AG04450 (cell line): ENCODE measurements at regions not wholly inside any gene's neighbourhood (a gene's known extent, or its start where the extent isn't known, plus 50 kb on each side); places are given as distances from the start of the nearest gene placed in this dataset.
A peak's percentile ranks its signal among the peaks of the same experiment; 100 is the strongest.

Source experiments
- CTCF ChIA-PET: fragments of 300-600, 350-600 bp; formaldehyde crosslinking; extraction: SDS; loops from one replicate; lab custom pipeline; 2022; ENCODE audit warnings: antibody characterized with exemption, inconsistent platforms; lab: Charles Lee
- POLR2A ChIA-PET: fragments of 350-600 bp; formaldehyde crosslinking; extraction: SDS; loops from one replicate; lab custom pipeline; 2021; ENCODE audit warnings: antibody characterized with exemption, inconsistent platforms; lab: Yijun Ruan, JAX
- DNase-seq: peaks from one replicate; pipeline ENCODE4 v3.0.0-alpha.2; 2011; ENCODE audit warnings: low read depth, low spot score
- H3K27ac ChIP-seq: one replicate; pipeline ENCODE4 v1.5.1; 2012; ENCODE audit warnings: low read depth, low read length, control low read depth
- H3K27me3 ChIP-seq: one replicate; pipeline ENCODE4 v1.6.0; 2012; ENCODE audit warnings: low read length; ENCODE audit not compliant: control insufficient read depth, insufficient read depth
- H3K4me3 ChIP-seq: 2 replicates; pipeline ENCODE4 v1.5.1; 2011; ENCODE audit warnings: mild to moderate bottlenecking, low read depth, low read length, control low read depth
- H3K9me3 ChIP-seq: 2 replicates; pipeline ENCODE4 v1.5.1; 2012; ENCODE audit warnings: low read length; ENCODE audit not compliant: control insufficient read depth, insufficient read depth
- TF ChIP-seq, protein P1 (sequence below): IDR thresholded peaks from 2 replicates; pipeline ENCODE4 v1.5.1; 2011; ENCODE audit warnings: low read depth, low read length, control low read depth, inconsistent platforms

DNA sequence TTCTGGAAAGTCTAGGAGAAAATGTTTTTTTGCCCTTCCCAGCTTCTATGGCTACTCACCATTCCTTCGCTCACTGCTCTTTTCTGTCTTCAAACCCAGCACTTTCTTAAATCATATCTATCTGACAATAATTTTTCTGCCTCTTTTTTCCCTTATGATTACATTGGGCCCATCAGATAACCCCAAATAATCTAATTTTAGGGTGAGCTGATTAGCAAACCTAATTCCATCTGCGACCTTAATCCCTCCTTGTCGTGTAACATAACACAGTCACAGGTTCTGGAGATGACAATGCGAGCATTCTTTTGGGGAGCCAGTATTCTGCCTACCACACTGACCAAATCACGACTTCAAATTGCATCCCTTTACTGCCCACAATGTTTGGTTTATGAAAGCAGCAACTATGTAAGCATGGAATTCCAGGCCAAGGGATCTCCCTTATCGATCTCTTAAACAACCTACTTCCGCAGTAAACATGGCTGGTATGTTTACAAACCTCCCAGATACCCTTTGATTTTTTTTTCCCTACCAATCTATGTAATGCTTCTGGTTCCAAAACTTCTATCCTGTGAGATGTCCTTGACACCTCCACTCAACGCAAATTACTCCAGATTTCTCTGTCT is 2122.2 kb downstream of the MAT2B start:
- H3K4me3 ChIP-seq = no peak overlapping the region
- no peak overlapping the region for H3K27ac ChIP-seq
- H3K27me3 ChIP-seq = no peaks in the 10 kb centered on the region
- POLR2A ChIA-PET = no interaction called here
- CTCF ChIA-PET = interaction anchor here (2.8 to 3.5 kb wide), 2 partner anchors 9 to 11 kb away, joined by 23 to 49 read pairs; no protein-coding TSS in a partner anchor
- TF ChIP-seq, protein P1, sequence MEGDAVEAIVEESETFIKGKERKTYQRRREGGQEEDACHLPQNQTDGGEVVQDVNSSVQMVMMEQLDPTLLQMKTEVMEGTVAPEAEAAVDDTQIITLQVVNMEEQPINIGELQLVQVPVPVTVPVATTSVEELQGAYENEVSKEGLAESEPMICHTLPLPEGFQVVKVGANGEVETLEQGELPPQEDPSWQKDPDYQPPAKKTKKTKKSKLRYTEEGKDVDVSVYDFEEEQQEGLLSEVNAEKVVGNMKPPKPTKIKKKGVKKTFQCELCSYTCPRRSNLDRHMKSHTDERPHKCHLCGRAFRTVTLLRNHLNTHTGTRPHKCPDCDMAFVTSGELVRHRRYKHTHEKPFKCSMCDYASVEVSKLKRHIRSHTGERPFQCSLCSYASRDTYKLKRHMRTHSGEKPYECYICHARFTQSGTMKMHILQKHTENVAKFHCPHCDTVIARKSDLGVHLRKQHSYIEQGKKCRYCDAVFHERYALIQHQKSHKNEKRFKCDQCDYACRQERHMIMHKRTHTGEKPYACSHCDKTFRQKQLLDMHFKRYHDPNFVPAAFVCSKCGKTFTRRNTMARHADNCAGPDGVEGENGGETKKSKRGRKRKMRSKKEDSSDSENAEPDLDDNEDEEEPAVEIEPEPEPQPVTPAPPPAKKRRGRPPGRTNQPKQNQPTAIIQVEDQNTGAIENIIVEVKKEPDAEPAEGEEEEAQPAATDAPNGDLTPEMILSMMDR = no peak
- DNase-seq = no peak
- no peaks in the 10 kb centered on the region for H3K9me3 ChIP-seq

DNA sequence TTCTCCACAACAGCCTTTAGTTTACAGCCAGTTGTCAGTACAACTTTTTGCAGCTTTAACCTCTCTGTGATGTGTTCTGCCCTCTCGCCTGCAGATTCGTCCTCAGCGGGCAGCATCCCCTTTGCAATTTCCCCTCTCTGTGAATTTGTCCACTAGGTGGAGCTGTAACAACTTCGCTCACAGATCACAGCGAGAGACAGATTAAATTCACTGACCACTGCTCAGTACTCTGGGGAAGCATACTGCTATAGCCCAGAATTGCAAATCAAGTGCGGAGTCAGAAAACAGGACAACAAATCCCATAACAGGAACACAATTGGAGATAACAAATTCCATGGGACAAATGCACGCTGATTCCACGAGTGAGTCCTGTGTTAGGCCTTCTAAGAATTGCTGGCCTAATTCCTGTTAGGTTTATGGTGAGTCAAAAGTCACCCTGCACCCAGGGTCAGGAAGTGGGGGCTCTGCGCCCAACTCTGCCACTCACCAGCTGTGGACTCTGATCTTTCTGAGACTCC is 2124.9 kb downstream of the MAT2B start:
- Histone ChIP-seq H3K27me3 (no peaks in the 10 kb centered on the region), H3K27ac (no peak overlapping the region), H3K9me3 (no peaks in the 10 kb centered on the region), H3K4me3 (no peak overlapping the region)
- TF ChIP-seq, protein P1 = peak; percentile 87
- CTCF ChIA-PET = interaction anchor here (0.6 to 3.5 kb wide), 51 partner anchors 8 to 1936 kb away, joined by 3 to 49 read pairs (median 4); no protein-coding TSS in a partner anchor
- POLR2A ChIA-PET = no interaction called here
- peak; percentile 43 for DNase-seq

DNA sequence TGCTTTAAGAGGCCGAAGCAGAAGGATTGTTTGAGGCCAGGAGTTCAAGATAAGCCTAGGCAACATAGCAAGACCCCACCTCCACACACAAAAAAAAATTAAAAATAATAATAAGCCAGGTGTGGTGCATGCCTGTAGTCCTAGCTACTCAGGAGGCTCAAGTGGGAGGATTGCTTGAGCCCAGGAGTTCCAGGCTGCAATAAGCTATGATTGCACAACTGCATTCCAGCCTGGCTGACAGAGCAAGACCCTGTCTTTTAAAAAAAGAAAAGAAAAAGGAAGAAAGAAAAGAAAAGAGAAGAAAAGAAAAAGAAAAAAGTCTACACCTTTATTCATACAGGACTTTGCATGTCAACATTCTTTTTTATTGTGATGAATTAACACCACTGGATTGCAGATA is 2125.8 kb downstream of the MAT2B start:
- Histone ChIP-seq H3K27me3 (no peaks in the 10 kb centered on the region), H3K27ac (no peak overlapping the region), H3K4me3 (no peak overlapping the region), H3K9me3 (no peaks in the 10 kb centered on the region)
- TF ChIP-seq, protein P1 = no peak
- POLR2A ChIA-PET = no interaction called here
- no peak for DNase-seq
- CTCF ChIA-PET = interaction anchor here (0.6 to 3.5 kb wide), 17 partner anchors 9 to 1936 kb away, joined by 3 to 49 read pairs (median 4); no protein-coding TSS in a partner anchor

DNA sequence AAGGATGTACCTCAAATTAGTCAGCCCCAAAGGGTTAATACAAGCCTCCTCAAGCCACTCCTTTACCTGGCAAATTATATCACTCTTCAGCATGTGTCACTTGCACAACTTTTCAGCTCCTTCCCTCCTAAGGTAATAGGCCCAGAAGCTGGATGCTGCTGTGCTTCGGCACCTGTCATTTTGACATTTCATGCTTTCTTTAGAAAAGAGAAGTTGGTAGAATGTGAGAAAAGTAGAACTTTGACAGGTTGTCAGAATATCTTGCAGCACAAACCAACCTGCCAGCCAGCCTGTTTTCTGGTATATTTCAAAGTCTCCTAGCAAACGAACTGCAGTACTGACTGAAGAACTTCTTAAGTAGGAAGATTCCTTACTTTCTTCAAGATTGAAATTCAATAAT is 2136.9 kb downstream of the MAT2B start:
- H3K27me3 ChIP-seq = no peaks in the 10 kb centered on the region
- H3K9me3 ChIP-seq = no peaks in the 10 kb centered on the region
- TF ChIP-seq, protein P1 = no peak
- POLR2A ChIA-PET = no interaction called here
- CTCF ChIA-PET = interaction anchor here (1.0 kb wide), 1 partner anchor 13 kb away, joined by 3 read pairs; no protein-coding TSS in a partner anchor
- no peak overlapping the region for H3K27ac ChIP-seq
- no peak overlapping the region for H3K4me3 ChIP-seq
- no peak for DNase-seq

DNA sequence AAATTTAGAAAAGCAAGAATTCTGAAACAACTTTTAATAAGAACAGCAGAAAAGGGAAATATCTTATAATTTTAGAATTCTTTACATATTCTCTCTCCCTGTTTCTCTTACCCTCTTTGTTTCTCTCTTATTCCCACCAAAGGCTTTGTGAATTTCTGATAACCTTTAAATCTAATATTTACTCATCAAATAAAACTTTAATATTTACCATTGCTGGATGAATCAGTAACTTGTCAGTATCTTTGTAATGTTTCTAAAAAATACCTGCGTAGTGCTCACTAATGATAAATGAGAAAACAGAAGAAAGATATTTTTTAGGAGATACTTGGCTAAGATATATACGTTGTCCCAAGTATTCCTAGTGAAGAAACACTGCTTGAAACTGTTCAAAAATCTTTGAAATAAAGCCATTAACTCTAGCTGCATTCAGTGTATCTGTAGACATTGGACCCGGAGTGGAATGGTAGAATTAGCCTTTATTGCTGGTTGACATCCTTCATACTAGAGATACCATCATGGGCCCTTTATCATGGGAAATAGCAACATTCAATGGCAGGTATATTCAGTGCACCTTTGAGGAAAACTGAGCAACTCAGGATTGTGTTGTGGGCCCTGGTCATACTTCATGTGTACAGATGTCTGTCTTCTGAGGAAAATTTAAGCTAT is 2160.4 kb downstream of the MAT2B start:
- no peak for DNase-seq
- CTCF ChIA-PET = interaction anchor here (1.0 kb wide), 1 partner anchor 36 kb away, joined by 3 read pairs; no protein-coding TSS in a partner anchor
- H3K9me3 ChIP-seq = peaks cover 4% of the 10 kb centered on the region; the same call in 1 of the 2 replicates
- no peaks in the 10 kb centered on the region for H3K27me3 ChIP-seq
- POLR2A ChIA-PET = no interaction called here
- H3K4me3 ChIP-seq = no peak overlapping the region
- TF ChIP-seq, protein P1 = no peak
- H3K27ac ChIP-seq = no peak overlapping the region
